Body of pancreas (tissue), 4 donors: ENCODE measurements at regions not wholly inside any gene's neighbourhood (a gene's known extent, or its start where the extent isn't known, plus 50 kb on each side); places are given as distances from the start of the nearest gene placed in this dataset.
A peak's percentile ranks its signal among the peaks of the same experiment; 100 is the strongest.

Source experiments
- ATAC-seq: fragments of 150-250 bp; one replicate; pipeline ENCODE4 v1.9.1; 2016
- DNase-seq, 4 donors: peaks; one replicate each; pipeline ENCODE4 v3.0.0-alpha.2; 2019
- H3K27ac ChIP-seq, 4 donors: fragments of 200-600 bp; sonication (generic); 1 replicate in 3 of 4; 2 replicates in 1 of 4; pipeline versions ENCODE4 v1.5.1 to v1.6.1; 2016 to 2019; ENCODE audit warnings: mild to moderate bottlenecking in 1 of 4, mixed read lengths in 1 of 4, moderate library complexity in 1 of 4
- H3K27me3 ChIP-seq, 2 donors: fragments of 200-600 bp; sonication (generic); one replicate each; pipeline ENCODE4 v1.6.0; 2016; ENCODE audit warnings: mild to moderate bottlenecking in 1 of 2
- H3K36me3 ChIP-seq, 2 donors: fragments of 200-600 bp; sonication (generic); replicated peaks in 1 of 2; 2 replicates each; pipeline ENCODE4 v1.5.1; 2016; ENCODE audit warnings: low read depth in 2 of 2; ENCODE audit not compliant: insufficient read depth in 1 of 2
- H3K4me1 ChIP-seq: fragments of 200-600 bp; sonication (generic); one replicate; pipeline ENCODE4 v1.6.0; 2016
- H3K4me3 ChIP-seq, 2 donors: fragments of 200-600 bp; sonication (generic); 1 replicate in 1 of 2; 2 replicates in 1 of 2; pipeline ENCODE4 v1.5.1; 2016 to 2019
- H3K9me3 ChIP-seq, 3 donors: fragments of 200-600 bp; sonication (generic); 1 replicate in 2 of 3; 2 replicates in 1 of 3; pipeline ENCODE4 v1.5.1; 2016
- POLR2A ChIP-seq, 3 donors: fragments of 450-650 bp; IDR thresholded peaks; one replicate each; pipeline ENCODE4 v1.6.1; 2016; ENCODE audit warnings: antibody characterized with exemption in 3 of 3, mild to moderate bottlenecking in 2 of 3
- WGBS, 2 donors: methylation state at CpG; one replicate each; pipeline ENCODE4 v1.1.5; 2017; 5-methylcytosine and 5-hydroxymethylcytosine counted together
- intact Hi-C: fragments of 100-400 bp; cut with DNase I; formaldehyde crosslinking; loops from one replicate; pipeline ENCODE4 v1.15.1; 2023
- TF ChIP-seq, protein P1 (sequence below), 7 experiments: fragments of 450-650 bp in 4 of 7; fragments of 200-600 bp in 3 of 7; sonication (generic) in 3 of 7; IDR thresholded peaks; one replicate each; pipeline ENCODE4 v1.5.1; 2016 to 2019; ENCODE audit warnings: antibody characterized with exemption in 7 of 7

DNA sequence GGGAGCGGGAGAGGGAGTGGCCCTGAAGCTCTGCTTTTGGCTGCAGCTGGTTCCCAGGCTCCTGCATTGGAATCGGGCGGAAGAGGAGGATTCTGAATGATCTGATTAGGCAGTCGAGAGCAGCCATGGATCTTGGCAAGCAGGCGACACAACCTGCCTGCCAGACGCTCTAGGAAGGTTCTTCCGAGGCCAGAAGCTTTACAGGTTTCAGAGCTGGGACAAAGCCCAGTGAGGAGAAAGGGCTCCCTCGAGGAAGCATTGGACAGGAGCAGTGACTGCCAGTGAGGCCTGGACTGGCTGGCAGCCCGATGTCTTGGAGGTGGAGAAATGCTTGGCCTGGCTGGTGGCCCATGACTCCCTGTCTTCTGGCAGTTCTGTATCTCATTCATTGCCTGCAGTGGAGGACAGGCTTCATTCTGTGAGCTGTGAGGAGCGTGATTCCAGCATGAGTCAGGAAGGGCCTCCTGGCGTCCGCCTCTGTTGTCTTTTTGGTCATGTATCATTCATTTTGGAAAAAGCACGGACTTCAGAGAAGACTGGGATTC lies 132.7 kb upstream of the IPO9 start:
- WGBS, 2 donors = 66 to 67% methylated on average over 12 to 13 of the region's 13 CpGs
- no peaks in the 10 kb centered on the region for H3K4me1 ChIP-seq
- H3K27ac ChIP-seq = no peak overlapping the region
- ATAC-seq (peak; percentile 35), DNase-seq (peak in 3 of 4 donors; percentile 47 to 58 (median 55))
- intact Hi-C loops = no loop called here
- no peaks in the 10 kb centered on the region for H3K36me3 ChIP-seq
- TF ChIP-seq POLR2A (IDR thresholded peaks at IDR 0.05) = no peak
- TF ChIP-seq, protein P1, sequence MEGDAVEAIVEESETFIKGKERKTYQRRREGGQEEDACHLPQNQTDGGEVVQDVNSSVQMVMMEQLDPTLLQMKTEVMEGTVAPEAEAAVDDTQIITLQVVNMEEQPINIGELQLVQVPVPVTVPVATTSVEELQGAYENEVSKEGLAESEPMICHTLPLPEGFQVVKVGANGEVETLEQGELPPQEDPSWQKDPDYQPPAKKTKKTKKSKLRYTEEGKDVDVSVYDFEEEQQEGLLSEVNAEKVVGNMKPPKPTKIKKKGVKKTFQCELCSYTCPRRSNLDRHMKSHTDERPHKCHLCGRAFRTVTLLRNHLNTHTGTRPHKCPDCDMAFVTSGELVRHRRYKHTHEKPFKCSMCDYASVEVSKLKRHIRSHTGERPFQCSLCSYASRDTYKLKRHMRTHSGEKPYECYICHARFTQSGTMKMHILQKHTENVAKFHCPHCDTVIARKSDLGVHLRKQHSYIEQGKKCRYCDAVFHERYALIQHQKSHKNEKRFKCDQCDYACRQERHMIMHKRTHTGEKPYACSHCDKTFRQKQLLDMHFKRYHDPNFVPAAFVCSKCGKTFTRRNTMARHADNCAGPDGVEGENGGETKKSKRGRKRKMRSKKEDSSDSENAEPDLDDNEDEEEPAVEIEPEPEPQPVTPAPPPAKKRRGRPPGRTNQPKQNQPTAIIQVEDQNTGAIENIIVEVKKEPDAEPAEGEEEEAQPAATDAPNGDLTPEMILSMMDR (IDR thresholded peaks at IDR 0.05) = no peak
- no peaks in the 10 kb centered on the region for H3K9me3 ChIP-seq
- H3K4me3 ChIP-seq = no peak overlapping the region
- H3K27me3 ChIP-seq = no peaks in the 10 kb centered on the region

DNA sequence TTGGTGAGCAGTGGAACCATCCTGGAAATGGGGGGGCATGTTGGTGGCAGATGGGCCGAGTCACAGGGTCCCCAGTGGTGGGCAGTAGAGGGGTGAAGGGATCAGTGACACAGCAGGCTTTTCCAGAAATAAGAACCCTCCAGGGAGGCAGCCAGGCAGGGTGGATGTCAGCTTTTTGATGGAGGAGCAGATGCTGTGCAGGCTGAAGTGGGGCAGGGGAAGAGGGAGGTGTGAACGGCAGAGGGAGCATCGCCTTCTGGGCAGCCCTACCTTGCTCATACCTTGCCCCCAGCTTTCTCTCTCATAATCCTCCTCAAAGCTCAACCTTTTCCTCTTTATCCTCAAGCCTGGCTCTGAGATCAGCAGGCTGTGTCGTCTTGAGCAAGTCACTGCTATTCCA lies 131.8 kb upstream of the IPO9 start:
- no peak for DNase-seq
- Histone ChIP-seq H3K36me3 (no peaks in the 10 kb centered on the region), H3K27me3 (no peaks in the 10 kb centered on the region), H3K27ac (no peak overlapping the region), H3K9me3 (no peaks in the 10 kb centered on the region), H3K4me1 (no peaks in the 10 kb centered on the region), H3K4me3 (no peak overlapping the region)
- WGBS, 2 donors = 82 to 88% methylated on average over 4 of the region's 4 CpGs
- TF ChIP-seq POLR2A (IDR thresholded peaks at IDR 0.05) = no peak
- TF ChIP-seq, protein P1 (IDR thresholded peaks at IDR 0.05) = no peak
- intact Hi-C loops = no loop called here
- no peak for ATAC-seq

GRCh38 chr1:201701831-201702230 lies 127.1 kb upstream of the IPO9 start:
- H3K4me3 ChIP-seq = no peak overlapping the region

GRCh38 chr1:201702936-201703335 lies 126.0 kb upstream of the IPO9 start:
- Histone ChIP-seq H3K4me1 (peaks cover 13% of the 10 kb centered on the region), H3K4me3 (no peak overlapping the region), H3K27me3 (no peaks in the 10 kb centered on the region), H3K27ac (peak overlapping the region in 3 of 4 donors; percentile 4 to 27 (median 15)), H3K9me3 (no peaks in the 10 kb centered on the region), H3K36me3 (no peaks in the 10 kb centered on the region)
- DNase-seq (peak; percentile 48 to 87 (median 76)), ATAC-seq (peak; percentile 71)
- 30 to 51% methylated on average over 2 of the region's 2 CpGs for WGBS, 2 donors
- intact Hi-C loops = no loop called here
- no peak for TF ChIP-seq POLR2A (IDR thresholded peaks at IDR 0.05)
- TF ChIP-seq, protein P1 (IDR thresholded peaks at IDR 0.05) = no peak

More at GRCh38 chr1:201701831-201702230, 127.1 kb upstream of the IPO9 start:
- ATAC-seq = no peak
- H3K27ac ChIP-seq = no peak overlapping the region
- no peaks in the 10 kb centered on the region for H3K27me3 ChIP-seq
- TF ChIP-seq, protein P1 (IDR thresholded peaks at IDR 0.05) = no peak
- TF ChIP-seq POLR2A (IDR thresholded peaks at IDR 0.05) = no peak
- H3K9me3 ChIP-seq = no peaks in the 10 kb centered on the region
- DNase-seq = no peak
- peaks cover 13% of the 10 kb centered on the region for H3K4me1 ChIP-seq
- 76 to 91% methylated on average over 2 of the region's 2 CpGs for WGBS, 2 donors
- intact Hi-C loops = no loop called here
- no peaks in the 10 kb centered on the region for H3K36me3 ChIP-seq
